ENCODE measurements at regions not wholly inside any gene's neighbourhood (a gene's known extent, or its start where the extent isn't known, plus 50 kb on each side); places are given as distances from the start of the nearest gene placed in this dataset.

DNA sequence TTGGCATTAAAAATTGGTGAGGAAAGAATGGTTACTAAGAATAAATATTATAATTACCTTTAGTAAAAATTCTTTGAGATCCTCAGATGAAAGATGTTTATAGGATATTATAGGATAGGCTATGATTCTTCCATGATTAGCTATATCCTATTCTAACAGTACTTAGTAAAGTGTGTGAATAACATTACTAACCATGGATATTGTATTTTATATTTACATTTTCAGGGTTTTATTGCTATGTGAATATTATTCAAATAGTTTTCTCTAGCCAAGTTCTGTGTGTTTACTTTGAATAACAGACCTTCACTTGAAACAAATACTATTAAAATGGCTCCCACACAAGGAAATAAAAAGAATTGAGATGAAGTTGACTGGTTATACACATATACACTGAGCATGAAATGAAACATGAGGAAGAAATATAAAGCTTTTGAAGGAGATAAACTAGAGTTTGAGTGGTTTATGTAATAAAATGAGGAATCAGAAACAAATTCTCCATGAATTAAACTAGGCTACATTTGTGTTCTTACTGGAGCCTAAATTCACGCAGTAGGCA, 479.4 kb upstream of the PKN2 start:
- no peak for DNase-seq
- peak; percentile 41 for ATAC-seq
- intact Hi-C loops (cut with DNase I, micrococcal nuclease) = no loop called here

DNA sequence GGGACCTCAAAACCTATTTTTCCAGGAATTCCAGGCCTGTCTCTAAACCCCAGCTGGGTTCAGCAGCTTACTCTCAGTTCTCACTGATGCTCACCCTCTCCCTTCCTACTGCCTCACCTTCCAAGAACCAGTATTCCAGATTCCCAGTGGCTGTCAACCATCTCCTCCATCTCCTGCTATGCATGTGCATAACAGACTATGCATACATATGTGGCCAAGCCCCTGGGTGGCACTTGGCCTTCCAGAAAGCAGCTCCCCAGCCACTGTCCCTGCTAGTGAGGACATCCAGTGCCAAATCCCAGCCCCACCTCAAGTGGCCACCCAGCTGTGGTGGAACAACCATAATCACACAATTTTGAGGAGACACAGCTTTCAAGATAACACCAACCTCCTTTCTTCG, 475.7 kb upstream of the PKN2 start:
- DNase-seq = no peak
- intact Hi-C loops (cut with DNase I, micrococcal nuclease) = no loop called here
- no peak for ATAC-seq

DNA sequence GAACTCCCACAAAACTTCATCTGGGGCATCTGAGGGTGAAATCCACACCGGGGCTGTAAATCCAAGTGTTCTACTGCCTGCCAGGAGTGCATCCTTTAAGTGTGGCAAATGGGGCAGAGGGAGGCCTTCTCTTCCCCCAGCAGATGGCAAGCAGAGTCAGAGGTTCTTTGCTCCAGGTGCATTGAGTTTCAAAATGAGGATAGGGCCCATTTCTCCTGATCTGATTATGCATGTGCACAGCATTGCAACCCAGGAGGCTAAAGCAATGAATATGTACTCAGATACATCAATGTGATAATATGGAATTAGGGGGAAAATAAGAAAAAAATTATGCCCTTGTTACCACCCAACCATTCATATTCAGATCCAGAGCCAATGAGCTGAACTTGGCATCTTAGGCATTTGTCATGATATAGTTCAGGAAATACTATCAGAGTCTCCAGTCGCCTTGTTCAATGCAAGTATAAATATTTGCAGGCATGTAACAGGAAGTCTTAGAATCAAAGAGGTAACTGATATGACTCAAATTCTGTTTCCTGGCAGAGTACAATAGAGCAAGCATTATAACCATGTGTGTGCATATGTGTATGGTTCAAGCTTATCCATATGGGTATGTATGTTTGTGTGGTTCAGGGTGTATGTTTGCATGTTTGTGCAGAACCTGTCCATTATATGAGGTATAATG, 473.8 kb upstream of the PKN2 start:
- peak; percentile 54 for ATAC-seq
- no peak for DNase-seq
- intact Hi-C loops (cut with DNase I, micrococcal nuclease) = no loop called here

DNA sequence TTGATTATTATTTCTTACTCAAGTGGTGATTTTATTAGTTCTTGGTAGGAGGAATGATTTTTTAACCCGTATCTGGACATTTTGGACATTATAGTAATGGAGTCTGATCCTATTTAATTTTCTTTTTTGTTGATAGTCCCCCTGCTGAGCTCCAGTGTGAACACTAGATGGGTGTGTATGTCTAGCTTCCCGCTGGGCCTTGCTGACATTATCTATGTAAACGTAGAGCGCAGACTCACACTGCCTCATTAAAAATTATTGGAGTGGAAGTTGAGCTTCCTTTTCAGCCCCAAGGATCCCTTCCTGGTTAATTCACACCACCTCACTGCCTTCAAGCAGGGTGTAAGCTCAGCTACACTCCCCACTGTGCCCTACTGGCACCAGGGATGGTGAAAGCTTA, 467.6 kb upstream of the PKN2 start:
- peak; percentile 86 for ATAC-seq
- DNase-seq = peak; percentile 14 to 31
- intact Hi-C loops (cut with DNase I, micrococcal nuclease) = no loop called here

DNA sequence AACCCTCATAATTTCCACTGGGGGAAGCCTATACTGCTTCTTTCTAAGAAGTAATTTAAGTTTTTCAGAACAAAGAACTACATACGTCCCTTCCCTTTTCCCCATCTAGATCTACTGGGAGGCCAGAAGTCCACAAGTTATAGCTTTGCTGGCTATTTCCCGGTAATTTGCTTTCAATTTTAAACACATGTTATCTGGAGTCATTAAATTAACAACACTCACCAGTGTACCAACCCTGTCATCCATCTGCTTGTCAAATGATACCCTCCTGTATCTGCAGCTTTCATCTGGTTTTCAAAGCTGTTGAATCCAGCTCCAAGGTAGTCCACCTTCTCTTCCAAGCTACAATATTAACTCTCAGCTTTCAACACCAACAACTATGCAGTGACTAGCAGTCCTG, 466.7 kb upstream of the PKN2 start:
- intact Hi-C loops (cut with DNase I, micrococcal nuclease) = no loop called here
- DNase-seq = no peak
- ATAC-seq = peak; percentile 87

DNA sequence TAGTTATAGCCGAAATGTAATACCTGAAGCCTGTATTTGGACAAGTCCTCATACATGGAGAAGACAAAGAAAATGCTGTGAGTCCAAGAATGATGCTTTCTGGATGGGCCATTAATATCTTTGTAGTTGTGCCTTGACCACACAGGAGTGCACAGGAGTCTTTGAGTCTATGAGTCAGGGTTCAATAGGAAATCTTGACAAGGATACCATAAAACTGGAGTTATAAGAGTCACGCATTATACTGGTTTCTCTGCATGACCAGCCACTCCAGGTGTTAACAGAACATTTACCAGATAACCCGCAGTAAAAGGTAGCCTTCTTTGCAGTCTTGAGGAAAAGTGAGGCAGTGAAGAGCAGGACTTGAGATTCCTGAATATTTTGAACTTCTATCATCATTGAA, 464.6 kb upstream of the PKN2 start:
- intact Hi-C loops (cut with DNase I, micrococcal nuclease) = no loop called here
- DNase-seq = no peak
- ATAC-seq = no peak

DNA sequence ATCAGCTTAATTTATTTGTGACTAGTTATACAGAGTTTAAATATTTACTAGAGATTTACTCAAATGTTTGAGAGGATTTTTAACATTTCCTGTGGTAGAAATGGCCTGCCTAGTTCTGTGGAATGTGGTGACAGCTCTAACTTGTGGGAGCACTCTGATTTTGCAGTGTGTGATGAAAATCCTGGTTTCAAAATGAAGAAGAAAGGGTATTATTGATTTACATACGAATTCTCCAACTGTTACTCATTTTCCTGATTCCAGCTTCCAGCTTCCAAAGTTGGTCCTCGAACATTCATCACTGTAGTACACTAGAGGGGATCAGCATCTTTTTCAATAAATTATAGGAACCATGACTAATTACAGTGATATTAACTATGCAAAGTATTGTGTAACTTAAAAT, 462.7 kb upstream of the PKN2 start:
- no peak for DNase-seq
- ATAC-seq = no peak
- intact Hi-C loops (cut with DNase I, micrococcal nuclease) = no loop called here

DNA sequence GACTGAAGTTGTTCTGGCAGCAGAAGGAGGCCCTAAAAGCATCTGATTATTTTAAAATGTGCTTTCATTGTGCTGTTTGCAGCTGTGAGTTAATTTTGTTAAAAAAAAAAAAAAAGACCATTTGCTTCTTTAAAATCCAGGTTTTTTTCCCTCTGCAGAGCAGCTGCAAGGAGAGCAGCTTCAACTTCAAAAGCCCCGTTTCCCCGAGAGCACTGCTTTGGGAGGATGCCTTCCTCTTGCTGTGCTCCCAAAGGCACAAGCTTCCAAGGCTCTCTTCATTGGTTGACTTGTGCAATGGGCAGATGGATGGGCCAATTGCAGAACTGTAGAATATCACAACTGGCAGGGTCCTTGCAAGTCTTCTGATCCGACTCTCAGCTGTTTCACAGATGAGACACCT, 459.2 kb upstream of the PKN2 start:
- ATAC-seq (no peak), DNase-seq (no peak)
- intact Hi-C loops (cut with DNase I, micrococcal nuclease) = no loop called here

DNA sequence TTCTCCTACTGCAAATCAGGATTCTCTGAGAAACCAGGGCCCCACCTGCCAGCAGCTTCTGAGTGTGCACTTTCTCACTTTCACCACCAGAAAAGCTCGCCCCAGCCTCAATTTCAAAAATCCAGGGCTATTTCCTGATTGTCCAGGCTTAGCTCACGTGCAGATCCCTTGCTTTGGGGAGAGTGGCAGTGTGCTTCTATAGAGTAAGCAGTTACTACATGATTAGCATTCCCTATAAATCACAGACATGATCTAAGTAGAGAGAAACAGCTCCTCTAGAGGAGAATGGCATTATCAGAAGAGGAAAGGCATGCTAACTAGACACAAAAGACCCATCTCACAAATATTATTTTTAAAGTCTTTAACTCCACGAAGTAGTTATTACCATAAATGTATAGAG, 456.0 kb upstream of the PKN2 start:
- ATAC-seq (peak; percentile 59), DNase-seq (no peak)
- intact Hi-C loops (cut with DNase I, micrococcal nuclease) = no loop called here

DNA sequence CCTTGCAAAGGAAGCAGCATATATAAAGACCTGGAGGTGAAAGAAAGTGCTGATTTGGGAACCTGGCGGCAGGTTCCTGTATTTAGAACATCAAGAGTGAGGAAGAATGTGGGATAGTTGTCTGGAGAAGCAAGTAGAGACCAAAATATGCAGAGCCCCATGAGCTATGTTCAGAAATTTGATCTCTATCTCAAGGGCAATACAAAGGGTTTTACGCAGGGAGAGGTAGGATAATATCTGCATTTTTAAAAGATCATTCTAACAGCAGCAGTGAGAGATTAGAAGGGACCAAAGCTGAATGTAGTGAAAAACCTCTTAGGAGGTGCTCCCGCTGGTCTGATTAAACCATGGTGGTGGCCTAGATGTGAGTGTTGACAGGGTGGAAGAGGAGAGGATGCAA, 453.9 kb upstream of the PKN2 start:
- intact Hi-C loops (cut with DNase I, micrococcal nuclease) = no loop called here
- no peak for ATAC-seq
- no peak for DNase-seq

DNA sequence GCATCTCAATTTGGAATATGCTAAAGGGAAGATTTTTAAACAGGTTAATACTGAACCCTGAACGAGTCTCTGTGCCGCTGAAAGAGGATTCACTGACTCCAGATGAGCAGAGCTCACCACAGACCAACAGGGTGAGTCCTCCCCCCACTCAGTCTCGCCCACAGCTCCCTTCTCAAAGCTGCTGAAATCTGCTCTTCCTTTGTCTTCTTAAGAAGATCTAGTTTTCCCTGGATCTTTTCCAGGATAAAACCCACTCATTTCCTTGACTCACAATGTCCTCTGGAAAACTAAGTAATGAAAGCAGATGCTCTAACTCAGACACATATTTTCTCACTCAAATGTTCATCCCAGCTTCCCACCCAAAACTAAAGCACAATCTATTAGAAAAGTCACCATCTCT, 447.0 kb upstream of the PKN2 start:
- ATAC-seq (no peak), DNase-seq (no peak)

DNA sequence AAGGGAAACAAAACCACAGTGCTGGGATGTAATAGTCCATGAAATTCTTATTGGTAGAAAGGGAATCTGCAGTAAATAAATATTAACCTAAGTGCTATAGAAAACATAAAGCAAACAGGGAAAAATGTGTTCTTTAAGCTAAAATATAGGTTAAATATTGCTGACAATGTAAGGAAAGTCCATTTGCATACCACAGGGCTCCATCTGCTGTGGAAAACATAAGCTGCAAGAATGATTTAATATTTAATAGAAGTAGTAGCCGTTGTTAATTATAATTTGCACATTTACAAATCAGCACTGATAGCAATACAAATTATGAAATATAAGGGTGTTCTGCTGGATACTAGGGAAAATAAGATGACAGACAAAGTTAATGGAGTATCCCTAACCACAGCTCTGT, 444.9 kb upstream of the PKN2 start:
- intact Hi-C loops (cut with DNase I, micrococcal nuclease) = no loop called here
- ATAC-seq (no peak), DNase-seq (no peak)

More for the DNA sequence above, 447.0 kb upstream of the PKN2 start:
- intact Hi-C loops (cut with DNase I, micrococcal nuclease) = no loop called here

DNA sequence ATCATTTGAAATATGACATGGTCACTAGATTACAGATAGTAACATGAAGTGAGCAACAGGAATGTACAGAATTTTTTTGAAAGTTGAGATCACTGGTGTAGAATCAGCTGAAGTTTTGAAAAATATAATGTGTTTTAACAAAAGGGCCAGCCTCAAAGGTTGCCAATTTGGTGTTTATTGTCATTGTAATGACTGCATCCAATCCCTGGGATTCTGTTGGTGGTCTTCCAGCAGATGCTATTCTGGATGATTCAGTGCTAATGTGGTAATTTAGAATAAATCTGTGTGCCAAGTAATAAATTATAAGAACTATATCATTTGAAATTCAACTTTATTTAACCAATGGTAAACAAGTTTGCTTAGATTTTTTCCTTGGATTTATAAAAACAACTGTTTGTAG, 436.4 kb upstream of the PKN2 start:
- no peak for DNase-seq
- intact Hi-C loops (cut with DNase I, micrococcal nuclease) = no loop called here

DNA sequence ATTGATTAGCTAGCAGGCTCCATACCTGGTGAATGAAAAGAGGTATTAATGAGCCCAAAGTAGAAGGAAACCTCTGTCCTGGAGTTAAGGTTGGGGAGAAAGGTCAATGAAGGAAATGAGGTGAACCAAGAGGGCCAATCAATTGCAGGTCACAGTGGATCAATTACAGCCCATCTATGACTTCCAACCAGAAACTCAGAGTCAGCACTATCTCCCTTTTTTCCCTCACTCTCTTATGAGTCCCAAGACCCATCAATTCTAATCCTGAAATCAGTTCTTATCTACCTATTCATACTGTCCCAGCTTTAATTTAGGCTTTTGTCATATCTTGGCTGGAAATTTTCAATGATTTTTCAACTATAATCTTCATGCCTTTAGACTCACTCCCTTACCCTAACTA, 433.2 kb upstream of the PKN2 start:
- DNase-seq (no peak), ATAC-seq (no peak)
- intact Hi-C loops (cut with DNase I, micrococcal nuclease) = no loop called here

More for the DNA sequence above, 436.4 kb upstream of the PKN2 start:
- ATAC-seq = no peak

DNA sequence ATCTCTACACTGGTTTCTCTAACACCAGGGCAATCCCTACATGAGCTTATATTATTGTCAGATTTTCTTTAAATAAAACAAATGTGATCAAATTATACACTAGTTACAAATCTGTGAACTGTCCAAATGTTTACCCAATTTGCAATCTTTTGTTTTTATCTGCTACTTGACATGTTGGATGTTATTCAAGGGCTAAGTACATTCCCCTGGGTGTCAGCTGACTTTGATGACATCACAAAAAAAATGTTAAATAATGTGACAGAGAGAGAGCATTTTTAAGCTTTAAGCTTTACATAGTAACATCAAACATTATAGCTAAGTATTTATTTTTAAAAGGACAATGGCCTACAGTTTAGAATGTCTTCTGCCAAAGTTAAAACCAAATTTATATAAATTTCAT, 431.3 kb upstream of the PKN2 start:
- ATAC-seq = no peak
- intact Hi-C loops (cut with DNase I, micrococcal nuclease) = no loop called here
- DNase-seq = no peak

DNA sequence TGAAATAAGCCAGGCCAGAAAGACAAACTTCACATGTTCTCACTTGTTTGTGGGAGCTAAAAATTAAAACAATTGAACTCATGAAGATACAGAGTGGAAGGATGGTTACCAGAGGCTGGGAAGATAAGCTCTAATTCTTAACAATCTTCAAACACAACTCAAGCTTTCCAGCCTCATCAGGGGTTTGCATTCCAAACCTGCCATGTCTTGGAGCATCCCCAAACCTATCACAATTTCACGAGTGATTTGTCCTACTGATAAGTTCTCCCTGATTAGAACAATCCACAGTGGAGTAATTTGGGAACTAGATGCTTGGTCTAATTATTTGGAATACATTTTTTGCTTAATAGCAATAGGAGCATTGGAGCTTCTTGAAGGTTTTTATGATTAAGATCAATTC, 418.5 kb upstream of the PKN2 start:
- ATAC-seq (no peak), DNase-seq (no peak)
- intact Hi-C loops (cut with DNase I, micrococcal nuclease) = no loop called here

DNA sequence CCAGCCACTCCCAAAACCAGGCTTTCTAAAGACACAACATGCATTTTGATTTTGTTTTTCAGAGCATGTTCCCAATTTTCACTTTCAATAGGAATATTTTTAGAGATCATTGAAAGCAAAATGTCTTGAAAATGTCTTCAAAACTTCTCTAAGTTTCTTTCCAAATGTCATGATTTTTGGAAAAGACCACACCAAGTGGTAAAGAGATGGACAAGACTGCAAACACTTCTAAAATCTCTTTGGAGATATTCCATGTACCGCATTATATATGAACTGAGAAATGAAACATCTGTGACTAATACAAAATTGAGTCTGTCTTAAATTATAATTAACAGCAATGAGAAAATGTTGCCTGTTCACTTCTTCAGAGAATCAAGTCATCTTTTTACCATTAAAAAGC, 418.0 kb upstream of the PKN2 start:
- intact Hi-C loops (cut with DNase I, micrococcal nuclease) = no loop called here
- ATAC-seq (no peak), DNase-seq (no peak)

DNA sequence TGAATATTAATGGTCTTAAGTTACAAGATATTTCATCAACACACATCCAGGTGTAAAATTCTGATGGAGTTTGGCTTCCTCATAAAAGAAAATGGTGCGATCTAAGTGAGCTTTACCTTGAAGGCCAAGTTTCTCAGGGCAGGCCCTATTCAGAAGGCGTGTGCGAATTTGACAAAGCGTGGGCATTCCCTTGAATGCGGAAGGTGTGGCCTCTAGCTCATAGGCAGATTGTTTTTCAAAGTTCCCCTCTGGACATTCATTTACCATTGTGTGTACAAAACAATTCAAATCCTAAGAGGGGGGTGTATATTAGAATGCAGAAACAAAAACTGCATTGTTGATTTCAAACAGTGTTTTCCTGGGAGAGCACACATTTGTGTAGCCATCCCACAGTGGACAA, 411.9 kb upstream of the PKN2 start:
- no peak for DNase-seq
- intact Hi-C loops (cut with DNase I, micrococcal nuclease) = no loop called here

DNA sequence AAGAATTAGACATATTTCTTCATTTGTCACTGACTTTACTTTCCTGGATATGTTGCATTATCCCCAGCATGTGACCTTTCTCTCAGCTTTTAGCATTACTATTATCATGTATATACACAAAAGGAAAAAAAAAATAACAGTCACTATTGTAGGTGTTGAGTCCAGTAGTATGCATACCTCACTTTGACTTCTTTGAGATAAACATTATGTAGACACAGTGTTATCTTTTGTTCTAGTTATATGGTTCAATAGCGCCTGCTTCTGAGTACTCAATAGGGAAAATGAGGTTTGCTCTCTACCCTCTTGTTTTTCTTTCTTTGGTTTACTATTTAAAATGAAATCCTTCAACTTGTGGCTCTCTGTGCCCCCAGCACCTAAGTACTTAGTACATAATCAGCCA, 409.6 kb upstream of the PKN2 start:
- no peak for ATAC-seq

More for the DNA sequence above, 411.9 kb upstream of the PKN2 start:
- no peak for ATAC-seq

DNA sequence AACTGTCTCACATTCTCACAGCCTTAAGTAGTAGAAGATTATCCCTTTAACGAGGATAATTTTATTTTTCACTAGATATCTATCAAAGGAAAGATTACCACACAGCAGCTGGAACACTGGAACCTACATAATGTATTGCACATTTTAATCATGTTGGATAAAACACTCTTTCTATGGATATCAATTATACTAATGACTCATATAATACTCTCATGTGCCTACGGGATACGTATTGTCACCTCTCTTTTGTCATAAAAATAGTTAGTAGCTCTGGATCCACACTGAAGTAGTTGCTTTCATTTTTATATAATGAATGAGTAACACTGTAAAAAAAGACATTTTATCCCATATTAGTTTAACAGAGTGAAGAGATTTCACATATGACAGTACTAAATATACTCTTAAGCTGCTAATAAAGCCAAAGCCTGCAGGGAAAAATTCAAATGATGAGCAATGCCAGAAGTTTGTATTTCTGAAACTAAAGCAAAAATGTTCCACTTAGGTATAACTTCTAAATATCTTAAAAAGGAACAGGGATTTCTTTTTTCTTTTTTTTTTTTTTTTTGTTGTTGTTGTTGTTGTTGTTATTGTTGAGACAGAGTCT, 408.7 kb upstream of the PKN2 start:
- DNase-seq (no peak), ATAC-seq (no peak)
- intact Hi-C loops (cut with DNase I, micrococcal nuclease) = no loop called here

More for the DNA sequence above, 409.6 kb upstream of the PKN2 start:
- no peak for DNase-seq
- intact Hi-C loops (cut with DNase I, micrococcal nuclease) = no loop called here

DNA sequence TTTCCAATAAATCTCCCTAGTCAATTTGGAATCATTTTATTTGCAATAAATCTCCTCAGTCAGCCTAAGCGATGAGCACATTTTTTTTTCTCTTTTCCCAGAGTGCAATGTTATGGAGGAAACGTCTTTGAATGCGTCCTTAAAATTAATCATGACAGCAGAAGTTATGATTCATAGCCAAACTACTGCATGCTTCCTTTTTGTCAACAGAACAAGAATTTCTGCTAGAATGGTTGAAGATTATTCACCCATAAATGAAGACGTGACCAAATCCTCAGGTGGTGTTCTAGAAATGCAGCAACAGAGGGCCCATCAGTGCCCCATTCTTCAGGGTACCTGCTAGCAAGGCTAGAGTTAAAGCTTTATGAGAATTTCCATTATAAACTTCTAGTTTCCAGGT, 407.9 kb upstream of the PKN2 start:
- no peak for ATAC-seq
- intact Hi-C loops (cut with DNase I, micrococcal nuclease) = no loop called here
- no peak for DNase-seq
